GM12865 (cell line): ENCODE measurements at regions not wholly inside any gene's neighbourhood (a gene's known extent, or its start where the extent isn't known, plus 50 kb on each side); places are given as distances from the start of the nearest gene placed in this dataset.
A peak's percentile ranks its signal among the peaks of the same experiment; 100 is the strongest.

Experiments
- DNase-seq: peaks from one replicate; pipeline ENCODE4 v3.0.0; 2010; ENCODE audit warnings: low read depth
- H3K4me3 ChIP-seq: 2 replicates; pipeline ENCODE4 v1.5.1; 2011; ENCODE audit warnings: mild to moderate bottlenecking, low read depth, low read length, control low read depth
- CTCF ChIP-seq: IDR thresholded peaks from 2 replicates; pipeline ENCODE4 v1.5.1; 2011; ENCODE audit warnings: low read length, control low read depth, low read depth, inconsistent platforms; ENCODE audit not compliant: insufficient read depth; ENCODE audit errors: missing control alignments

GRCh38 chr1:222098404-222098803 lies 356.5 kb upstream of the DUSP10 start:
- no peak for DNase-seq
- H3K4me3 ChIP-seq: no peak overlapping the region
- no peak for TF ChIP-seq CTCF

DNA sequence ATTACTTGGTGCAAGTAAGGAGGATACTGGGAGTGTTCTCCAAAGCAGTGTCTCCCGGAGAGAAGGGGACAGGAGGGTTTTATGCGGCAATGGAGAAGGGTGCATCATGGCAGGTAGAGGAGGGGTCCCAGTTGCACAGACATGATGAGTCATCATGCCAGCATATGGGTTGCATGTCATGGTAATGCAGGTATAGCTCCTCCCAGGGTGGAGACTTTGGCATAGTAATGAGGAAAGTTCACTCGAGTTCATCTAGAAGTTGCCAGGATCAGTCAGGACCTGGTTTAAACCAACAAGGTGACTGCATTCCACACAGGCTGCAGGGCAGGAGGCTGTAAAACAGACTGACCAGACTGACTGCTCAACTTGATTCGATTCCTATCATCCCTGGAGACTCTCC lies 355.7 kb upstream of the DUSP10 start:
- no peak overlapping the region for H3K4me3 ChIP-seq
- no peak for DNase-seq
- no peak for TF ChIP-seq CTCF

GRCh38 chr1:222096883-222097282 lies 355.0 kb upstream of the DUSP10 start:
- no peak for TF ChIP-seq CTCF
- H3K4me3 ChIP-seq: no peak overlapping the region
- no peak for DNase-seq

- DNase-seq: no peak
- TF ChIP-seq CTCF: no peak
Observed at GRCh38 chr1:222096476-222096772, 354.5 kb upstream of the DUSP10 start.

DNA sequence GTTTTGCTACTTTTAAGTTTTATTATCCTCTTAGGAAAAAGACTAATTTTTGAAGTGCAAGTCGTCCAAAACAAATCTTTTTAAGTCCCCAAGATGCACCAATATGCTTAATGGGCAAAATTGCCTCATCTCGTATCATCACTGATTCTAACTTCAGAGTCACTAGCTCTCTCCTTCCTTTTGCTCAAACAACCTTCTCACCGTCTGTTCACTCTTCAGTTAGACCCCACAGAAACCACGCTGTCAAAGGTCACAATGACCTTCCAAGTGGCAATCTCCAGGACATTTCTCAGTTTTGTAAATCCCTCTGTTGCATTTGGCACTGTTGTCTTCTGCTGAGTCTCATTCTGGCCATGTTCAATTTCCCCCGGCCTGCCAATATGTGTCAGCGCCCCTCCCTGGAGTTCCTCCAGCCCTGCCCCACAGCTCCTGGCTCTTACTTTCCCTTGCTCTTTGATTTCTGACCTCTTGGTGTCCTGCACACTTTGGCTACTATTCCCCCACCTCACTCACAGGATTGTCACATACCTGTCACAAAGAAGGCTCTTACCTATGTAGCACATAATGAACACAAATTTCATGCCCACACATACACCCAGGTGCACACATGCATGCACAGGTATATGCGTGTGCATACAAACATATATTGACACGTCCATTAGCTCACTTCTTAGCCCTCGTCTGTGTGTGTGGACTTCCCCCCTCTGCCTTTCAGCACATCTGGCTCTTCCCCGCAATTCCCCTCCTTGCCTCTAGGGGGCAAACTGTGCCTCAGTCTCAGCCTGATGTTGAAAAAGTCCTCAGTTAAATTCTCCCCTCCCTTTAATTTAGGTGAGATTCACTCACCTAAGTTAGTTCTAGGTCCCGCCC lies 354.0 kb upstream of the DUSP10 start:
- TF ChIP-seq CTCF: peak; percentile 95
- no peak overlapping the region for H3K4me3 ChIP-seq
- DNase-seq: peak; percentile 62

More at GRCh38 chr1:222096476-222096772, 354.5 kb upstream of the DUSP10 start:
- H3K4me3 ChIP-seq: no peak overlapping the region

- TF ChIP-seq CTCF: no peak
- H3K4me3 ChIP-seq: no peak overlapping the region
- DNase-seq: no peak
Observed at GRCh38 chr1:222093518-222093917, 351.6 kb upstream of the DUSP10 start.

DNA sequence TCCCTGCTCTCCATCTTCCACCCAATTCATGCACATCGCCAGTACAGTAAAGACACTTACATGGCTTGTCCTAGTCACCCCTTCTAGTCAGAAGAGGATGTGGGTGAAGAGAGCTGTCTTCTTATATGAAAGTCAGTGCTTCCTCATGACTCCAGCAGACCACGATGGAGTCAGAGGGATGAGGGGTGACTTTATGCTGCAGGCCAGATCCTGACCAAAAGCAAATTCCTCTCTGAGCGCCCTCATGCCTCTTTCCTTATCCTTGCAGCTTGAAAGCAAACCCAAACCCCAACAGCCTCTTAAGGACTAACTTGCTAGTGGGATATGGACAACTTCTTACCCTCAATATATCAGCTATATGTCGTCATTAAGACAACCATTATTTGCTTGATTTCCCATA lies 348.2 kb upstream of the DUSP10 start:
- no peak overlapping the region for H3K4me3 ChIP-seq
- no peak for TF ChIP-seq CTCF
- DNase-seq: no peak
